ENCODE measurements at regions not wholly inside any gene's neighbourhood (a gene's known extent, or its start where the extent isn't known, plus 50 kb on each side); places are given as distances from the start of the nearest gene placed in this dataset.

DNA sequence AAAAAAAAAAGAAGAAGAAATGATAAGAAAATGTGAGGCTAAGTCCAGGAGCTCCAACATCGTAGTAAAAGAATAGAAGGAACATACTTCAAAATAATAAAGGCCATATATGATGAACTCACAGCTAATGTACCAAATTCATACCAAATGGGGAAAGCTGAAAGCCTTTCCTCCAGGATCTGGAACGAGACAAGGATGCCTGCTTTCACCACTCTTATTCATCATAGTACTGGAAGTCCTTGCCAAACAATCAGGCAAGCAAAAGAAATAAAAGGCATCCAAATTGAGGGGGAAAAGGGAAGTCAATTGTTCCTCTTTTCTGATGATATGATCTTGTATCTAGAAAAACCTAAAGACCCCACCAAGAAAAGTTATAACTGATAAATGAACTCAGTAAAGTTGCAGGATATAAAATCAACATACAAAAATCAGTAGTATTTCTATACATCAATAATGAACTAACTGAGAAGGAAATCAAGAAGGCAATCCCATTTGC lies 170.6 kb downstream of the METTL4 start:
- no peak for TF ChIP-seq CTCF (IDR thresholded peaks at IDR 0.05; ENCODE audit: low read length)
- TF ChIP-seq EZH2 (optimal IDR thresholded peaks at IDR 0.05; ENCODE audit: low read depth, low read length), result no peak
- TF ChIP-seq EZH2phosphoT487 (IDR thresholded peaks at IDR 0.05; ENCODE audit: low read length), result no peak
